GM23338 (cell line): ENCODE measurements at regions not wholly inside any gene's neighbourhood (a gene's known extent, or its start where the extent isn't known, plus 50 kb on each side); places are given as distances from the start of the nearest gene placed in this dataset.

ENCODE experiments used
- ATAC-seq: fragments of 200-7000 bp; cut with Tn5 transposase; 3 replicates; pipeline ENCODE4 v1.9.1; 2020
- DNase-seq: peaks from one replicate; pipeline ENCODE4 v3.0.0-alpha.2; 2015; ENCODE audit warnings: low spot score
- H2AFZ ChIP-seq: fragments of 200-600 bp; sonication (generic); 2 replicates; pipeline ENCODE4 v1.8.0; 2016; ENCODE audit warnings: antibody characterized with exemption, mild to moderate bottlenecking, moderate library complexity
- H3F3A ChIP-seq: fragments of 200-600 bp; sonication (generic); replicated peaks from 2 replicates; pipeline ENCODE4 v1.8.0; 2017; ENCODE audit warnings: antibody characterized with exemption, mixed run types, low read depth
- H3K27ac ChIP-seq: fragments of 200-600 bp; sonication (generic); 2 replicates; pipeline ENCODE4 v1.6.1; 2016; ENCODE audit warnings: low read depth
- H3K27me3 ChIP-seq: fragments of 200-600 bp; sonication (generic); 2 replicates; pipeline ENCODE4 v1.8.0; 2016; ENCODE audit warnings: mild to moderate bottlenecking, mixed run types, moderate library complexity; ENCODE audit not compliant: insufficient read depth
- H3K36me3 ChIP-seq: fragments of 200-600 bp; sonication (generic); 2 replicates; pipeline ENCODE4 v1.8.0; 2016; ENCODE audit warnings: mild to moderate bottlenecking; ENCODE audit not compliant: insufficient read depth
- H3K4me1 ChIP-seq: fragments of 200-600 bp; sonication (generic); 2 replicates; pipeline ENCODE4 v1.8.0; 2016; ENCODE audit warnings: mild to moderate bottlenecking, moderate library complexity; ENCODE audit not compliant: insufficient read depth
- H3K4me2 ChIP-seq: fragments of 200-600 bp; sonication (generic); 2 replicates; pipeline ENCODE4 v1.7.1; 2017; ENCODE audit warnings: mixed run types
- H3K4me3 ChIP-seq: fragments of 200-600 bp; sonication (generic); 2 replicates; pipeline ENCODE4 v1.6.1; 2016; ENCODE audit warnings: mixed run types
- H3K79me2 ChIP-seq: fragments of 200-600 bp; sonication (generic); replicated peaks from 2 replicates; pipeline ENCODE4 v1.8.0; 2017; ENCODE audit warnings: mild to moderate bottlenecking; ENCODE audit not compliant: insufficient read depth
- H3K9me2 ChIP-seq: fragments of 200-600 bp; sonication (generic); 2 replicates; pipeline ENCODE4 v1.8.0; 2017; ENCODE audit not compliant: insufficient read depth
- H4K20me1 ChIP-seq: fragments of 200-600 bp; sonication (generic); replicated peaks from 2 replicates; pipeline ENCODE4 v1.8.0; 2017; ENCODE audit warnings: mild to moderate bottlenecking; ENCODE audit not compliant: insufficient read depth
- H3K27ac Mint-ChIP-seq: 2 replicates; pipeline ENCODE4 v1.8.0; 2020; ENCODE audit warnings: inconsistent platforms, mild to moderate bottlenecking, moderate library complexity, mixed read lengths
- H3K27me3 Mint-ChIP-seq: 3 replicates; pipeline ENCODE4 v1.8.0; 2022; ENCODE audit warnings: low read depth, mild to moderate bottlenecking, moderate library complexity, mixed read lengths, inconsistent platforms; ENCODE audit not compliant: insufficient read depth, poor library complexity
- H3K36me3 Mint-ChIP-seq: 3 replicates; pipeline ENCODE4 v1.8.0; 2021; ENCODE audit warnings: low read depth, mild to moderate bottlenecking, inconsistent platforms, moderate library complexity, mixed read lengths
- H3K4me1 Mint-ChIP-seq: 3 replicates; pipeline ENCODE4 v1.8.0; 2020; ENCODE audit warnings: mild to moderate bottlenecking, inconsistent platforms, mixed read lengths
- H3K4me3 Mint-ChIP-seq: 3 replicates; pipeline ENCODE4 v1.8.0; 2021; ENCODE audit warnings: moderate library complexity, mild to moderate bottlenecking, inconsistent platforms, mixed read lengths
- H3K9me3 Mint-ChIP-seq: 3 replicates; pipeline ENCODE4 v1.8.0; 2020; ENCODE audit warnings: moderate library complexity, mild to moderate bottlenecking, inconsistent platforms, mixed read lengths
- CREB1 ChIP-seq: fragments of 250-450 bp; sonication (Bioruptor Pico); IDR thresholded peaks from 2 replicates; pipeline ENCODE4 v1.5.0; 2020; ENCODE audit warnings: low read depth, mild to moderate bottlenecking, moderate library complexity
- ETS1 ChIP-seq: IDR thresholded peaks from 2 replicates; pipeline ENCODE4 v1.6.1; 2016; ENCODE audit warnings: antibody characterized with exemption
- EZH2 ChIP-seq: fragments of 200-600 bp; sonication (generic); IDR thresholded peaks from one replicate; pipeline ENCODE4 v1.8.0; 2017; ENCODE audit warnings: antibody characterized with exemption, mild to moderate bottlenecking, low read depth; ENCODE audit not compliant: unreplicated experiment
- EZH2phosphoT487 ChIP-seq: fragments of 200-600 bp; sonication (generic); IDR thresholded peaks from one replicate; pipeline ENCODE4 v1.8.1; 2018; ENCODE audit warnings: antibody characterized with exemption; ENCODE audit not compliant: unreplicated experiment
- JUNB ChIP-seq: IDR thresholded peaks from one replicate; pipeline ENCODE4 v1.6.1; 2016; ENCODE audit warnings: antibody characterized with exemption; ENCODE audit not compliant: unreplicated experiment
- NANOG ChIP-seq: IDR thresholded peaks from 2 replicates; pipeline ENCODE4 v1.6.1; 2016; ENCODE audit warnings: antibody characterized with exemption, borderline replicate concordance
- POLR2AphosphoS5 ChIP-seq: IDR thresholded peaks from 2 replicates; pipeline ENCODE4 v1.6.1; 2016; ENCODE audit warnings: antibody characterized with exemption, low read depth
- STAT1 ChIP-seq: IDR thresholded peaks from one replicate; pipeline ENCODE4 v1.6.1; 2016; ENCODE audit warnings: antibody characterized with exemption; ENCODE audit not compliant: unreplicated experiment
- ZNF114 ChIP-seq: fragments of 250-450 bp; sonication (Bioruptor Pico); IDR thresholded peaks from 2 replicates; pipeline ENCODE4 v1.5.0; 2020; ENCODE audit warnings: mild to moderate bottlenecking, moderate library complexity
- ZNF331 ChIP-seq: fragments of 250-450 bp; sonication (Bioruptor Pico); IDR thresholded peaks from 2 replicates; pipeline ENCODE4 v1.5.0; 2020; ENCODE audit warnings: low read depth, mild to moderate bottlenecking, moderate library complexity
- ZNF462 ChIP-seq: fragments of 250-450 bp; sonication (Bioruptor Pico); IDR thresholded peaks from 2 replicates; pipeline ENCODE4 v1.5.0; 2020; ENCODE audit warnings: mild to moderate bottlenecking, moderate library complexity
- TF ChIP-seq, protein P1 (sequence below): IDR thresholded peaks from one replicate; pipeline ENCODE4 v1.6.1; 2018; ENCODE audit warnings: antibody characterized with exemption; ENCODE audit not compliant: unreplicated experiment
- TF ChIP-seq, protein P2 (sequence below), 2 experiments: fragments of 200-600 bp in 1 of 2; sonication (generic) in 1 of 2; conservative IDR thresholded peaks; 2 replicates each; pipeline versions ENCODE4 v1.5.1 to v1.6.1; 2016 to 2017; ENCODE audit warnings: antibody characterized with exemption in 2 of 2, low read depth in 2 of 2, mild to moderate bottlenecking in 2 of 2, moderate library complexity in 1 of 2

DNA sequence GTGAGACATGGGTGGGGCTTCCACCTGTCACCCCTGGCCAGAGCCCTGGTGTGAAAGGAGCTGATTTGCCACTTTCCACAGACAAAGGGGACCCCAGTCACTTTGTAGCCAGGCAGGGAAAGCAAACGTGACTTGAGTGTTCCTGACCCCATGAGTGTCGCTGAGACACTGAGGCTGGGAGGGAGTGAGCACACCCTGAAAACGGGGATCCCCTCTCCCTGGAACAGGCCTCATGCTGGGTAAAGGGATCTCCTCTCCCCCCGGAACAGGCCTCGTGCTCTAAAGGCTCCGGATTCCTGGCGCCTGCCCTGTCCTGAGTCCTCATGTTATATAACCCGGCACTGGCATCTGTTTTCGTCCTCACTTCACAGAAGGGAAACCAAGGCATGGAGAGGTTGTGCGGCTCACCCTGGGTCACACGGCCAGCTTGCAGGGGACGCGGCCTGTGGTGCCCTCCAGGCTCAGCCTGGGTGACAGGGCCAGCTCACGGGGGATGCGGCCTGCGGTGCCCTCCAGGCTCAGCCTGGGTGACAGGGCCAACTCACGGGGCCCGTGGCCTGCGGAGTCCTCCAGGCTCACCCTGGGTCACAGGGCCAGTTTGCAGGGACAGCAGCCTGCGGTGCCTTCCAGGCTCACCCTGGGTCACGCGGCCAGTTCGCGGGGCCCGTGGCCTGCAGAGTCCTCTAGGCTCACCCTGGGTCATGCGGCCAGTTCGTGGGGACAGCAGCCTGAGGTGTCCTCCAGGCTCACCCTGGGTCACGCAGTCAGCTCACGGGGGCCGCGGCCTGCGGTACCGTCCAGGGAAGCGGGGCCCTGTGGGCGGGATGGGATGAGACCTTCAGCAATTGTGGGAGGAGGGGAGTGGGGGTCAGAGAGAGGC lies 104.7 kb downstream of the PDGFA start:
- H3F3A ChIP-seq = no peaks in the 10 kb centered on the region
- Mint-ChIP-seq H3K27me3 (peaks cover 12% of the 10 kb centered on the region), H3K9me3 (peaks cover 9% of the 10 kb centered on the region), H3K36me3 (peaks cover 9% of the 10 kb centered on the region; the same call in 2 of the 3 replicates), H3K27ac (no peak overlapping the region), H3K4me1 (no peaks in the 10 kb centered on the region; the same call in 2 of the 3 replicates), H3K4me3 (no peak overlapping the region)
- no peaks in the 10 kb centered on the region for H3K79me2 ChIP-seq
- H3K4me2 ChIP-seq = no peak overlapping the region
- no peaks in the 10 kb centered on the region for H3K9me2 ChIP-seq
- H3K4me1 ChIP-seq = no peaks in the 10 kb centered on the region
- no peaks in the 10 kb centered on the region for H3K27me3 ChIP-seq
- H3K27ac ChIP-seq = no peak overlapping the region
- no peak for TF ChIP-seq EZH2phosphoT487
- TF ChIP-seq, protein P1, sequence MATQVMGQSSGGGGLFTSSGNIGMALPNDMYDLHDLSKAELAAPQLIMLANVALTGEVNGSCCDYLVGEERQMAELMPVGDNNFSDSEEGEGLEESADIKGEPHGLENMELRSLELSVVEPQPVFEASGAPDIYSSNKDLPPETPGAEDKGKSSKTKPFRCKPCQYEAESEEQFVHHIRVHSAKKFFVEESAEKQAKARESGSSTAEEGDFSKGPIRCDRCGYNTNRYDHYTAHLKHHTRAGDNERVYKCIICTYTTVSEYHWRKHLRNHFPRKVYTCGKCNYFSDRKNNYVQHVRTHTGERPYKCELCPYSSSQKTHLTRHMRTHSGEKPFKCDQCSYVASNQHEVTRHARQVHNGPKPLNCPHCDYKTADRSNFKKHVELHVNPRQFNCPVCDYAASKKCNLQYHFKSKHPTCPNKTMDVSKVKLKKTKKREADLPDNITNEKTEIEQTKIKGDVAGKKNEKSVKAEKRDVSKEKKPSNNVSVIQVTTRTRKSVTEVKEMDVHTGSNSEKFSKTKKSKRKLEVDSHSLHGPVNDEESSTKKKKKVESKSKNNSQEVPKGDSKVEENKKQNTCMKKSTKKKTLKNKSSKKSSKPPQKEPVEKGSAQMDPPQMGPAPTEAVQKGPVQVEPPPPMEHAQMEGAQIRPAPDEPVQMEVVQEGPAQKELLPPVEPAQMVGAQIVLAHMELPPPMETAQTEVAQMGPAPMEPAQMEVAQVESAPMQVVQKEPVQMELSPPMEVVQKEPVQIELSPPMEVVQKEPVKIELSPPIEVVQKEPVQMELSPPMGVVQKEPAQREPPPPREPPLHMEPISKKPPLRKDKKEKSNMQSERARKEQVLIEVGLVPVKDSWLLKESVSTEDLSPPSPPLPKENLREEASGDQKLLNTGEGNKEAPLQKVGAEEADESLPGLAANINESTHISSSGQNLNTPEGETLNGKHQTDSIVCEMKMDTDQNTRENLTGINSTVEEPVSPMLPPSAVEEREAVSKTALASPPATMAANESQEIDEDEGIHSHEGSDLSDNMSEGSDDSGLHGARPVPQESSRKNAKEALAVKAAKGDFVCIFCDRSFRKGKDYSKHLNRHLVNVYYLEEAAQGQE = no peak
- TF ChIP-seq, protein P2, sequence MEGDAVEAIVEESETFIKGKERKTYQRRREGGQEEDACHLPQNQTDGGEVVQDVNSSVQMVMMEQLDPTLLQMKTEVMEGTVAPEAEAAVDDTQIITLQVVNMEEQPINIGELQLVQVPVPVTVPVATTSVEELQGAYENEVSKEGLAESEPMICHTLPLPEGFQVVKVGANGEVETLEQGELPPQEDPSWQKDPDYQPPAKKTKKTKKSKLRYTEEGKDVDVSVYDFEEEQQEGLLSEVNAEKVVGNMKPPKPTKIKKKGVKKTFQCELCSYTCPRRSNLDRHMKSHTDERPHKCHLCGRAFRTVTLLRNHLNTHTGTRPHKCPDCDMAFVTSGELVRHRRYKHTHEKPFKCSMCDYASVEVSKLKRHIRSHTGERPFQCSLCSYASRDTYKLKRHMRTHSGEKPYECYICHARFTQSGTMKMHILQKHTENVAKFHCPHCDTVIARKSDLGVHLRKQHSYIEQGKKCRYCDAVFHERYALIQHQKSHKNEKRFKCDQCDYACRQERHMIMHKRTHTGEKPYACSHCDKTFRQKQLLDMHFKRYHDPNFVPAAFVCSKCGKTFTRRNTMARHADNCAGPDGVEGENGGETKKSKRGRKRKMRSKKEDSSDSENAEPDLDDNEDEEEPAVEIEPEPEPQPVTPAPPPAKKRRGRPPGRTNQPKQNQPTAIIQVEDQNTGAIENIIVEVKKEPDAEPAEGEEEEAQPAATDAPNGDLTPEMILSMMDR (conservative IDR thresholded peaks at IDR 0.05; ENCODE audit: low read depth in 2 of 2) = no peak
- no peak for TF ChIP-seq NANOG
- TF ChIP-seq POLR2AphosphoS5 = no peak
- TF ChIP-seq EZH2 = no peak
- TF ChIP-seq CREB1 (CRISPR knock-in tag) = no peak
- TF ChIP-seq STAT1 = no peak
- no peak for TF ChIP-seq ZNF462 (CRISPR knock-in tag)
- TF ChIP-seq JUNB = no peak
- no peak for TF ChIP-seq ETS1
- no peak for TF ChIP-seq ZNF114 (CRISPR knock-in tag)
- TF ChIP-seq ZNF331 = no peak
- no peaks in the 10 kb centered on the region for H4K20me1 ChIP-seq
- DNase-seq = no peak
- no peak overlapping the region for H2AFZ ChIP-seq
- no peak overlapping the region for H3K4me3 ChIP-seq
- no peaks in the 10 kb centered on the region for H3K36me3 ChIP-seq
- no peak for ATAC-seq
